T-helper 1 cell treated with Interleukin-12 subunit alpha and Interleukin-12 subunit beta and Interleukin-4 antibody, amounts not matched to agents 30 μg/mL and 1 μg/mL, for 36 hours (primary cell): ENCODE measurements at regions not wholly inside any gene's neighbourhood (a gene's known extent, or its start where the extent isn't known, plus 50 kb on each side); places are given as distances from the start of the nearest gene placed in this dataset.

Experiments used
- H3K27ac Mint-ChIP-seq: one replicate; pipeline ENCODE4 v1.8.0; 2021; ENCODE audit warnings: mild to moderate bottlenecking, mixed read lengths
- H3K27me3 Mint-ChIP-seq: one replicate; pipeline ENCODE4 v1.8.0; 2021; ENCODE audit warnings: low read depth, mixed read lengths
- H3K36me3 Mint-ChIP-seq: one replicate; pipeline ENCODE4 v1.8.0; 2021; ENCODE audit warnings: low read depth, mixed read lengths
- H3K4me1 Mint-ChIP-seq: one replicate; pipeline ENCODE4 v1.8.0; 2021; ENCODE audit warnings: low read depth, mixed read lengths
- H3K4me3 Mint-ChIP-seq: one replicate; pipeline ENCODE4 v1.8.0; 2021; ENCODE audit warnings: mild to moderate bottlenecking, moderate library complexity, mixed read lengths
- H3K9me3 Mint-ChIP-seq: one replicate; pipeline ENCODE4 v1.8.0; 2021; ENCODE audit warnings: mixed read lengths

- Mint-ChIP-seq H3K4me3 (no peak overlapping the region), H3K27me3 (peaks cover 31% of the 10 kb centered on the region), H3K27ac (no peak overlapping the region), H3K9me3 (no peaks in the 10 kb centered on the region), H3K36me3 (no peaks in the 10 kb centered on the region), H3K4me1 (peaks cover 14% of the 10 kb centered on the region)
Observed at GRCh38 chr2:173452416-173452815, 97.7 kb downstream of the CDCA7 start.

- Mint-ChIP-seq H3K9me3 (no peaks in the 10 kb centered on the region), H3K4me3 (no peak overlapping the region), H3K4me1 (no peaks in the 10 kb centered on the region), H3K36me3 (no peaks in the 10 kb centered on the region), H3K27ac (no peak overlapping the region), H3K27me3 (peaks cover 23% of the 10 kb centered on the region)
Observed at GRCh38 chr2:173456960-173457359, 102.3 kb downstream of the CDCA7 start.

GRCh38 chr2:173457366-173457765 lies 102.7 kb downstream of the CDCA7 start:
- Mint-ChIP-seq H3K9me3 (no peaks in the 10 kb centered on the region), H3K4me1 (no peaks in the 10 kb centered on the region), H3K36me3 (no peaks in the 10 kb centered on the region), H3K27me3 (peaks cover 27% of the 10 kb centered on the region), H3K27ac (no peak overlapping the region), H3K4me3 (no peak overlapping the region)

- no peaks in the 10 kb centered on the region for H3K36me3 Mint-ChIP-seq
- no peak overlapping the region for H3K4me3 Mint-ChIP-seq
- no peak overlapping the region for H3K27ac Mint-ChIP-seq
- H3K27me3 Mint-ChIP-seq = peaks cover 21% of the 10 kb centered on the region
- no peaks in the 10 kb centered on the region for H3K4me1 Mint-ChIP-seq
- H3K9me3 Mint-ChIP-seq = no peaks in the 10 kb centered on the region
Observed at GRCh38 chr2:173458991-173459780, 104.5 kb downstream of the CDCA7 start.

- H3K27ac Mint-ChIP-seq = no peak overlapping the region
- no peak overlapping the region for H3K4me3 Mint-ChIP-seq
- H3K27me3 Mint-ChIP-seq = peaks cover 18% of the 10 kb centered on the region
- no peaks in the 10 kb centered on the region for H3K4me1 Mint-ChIP-seq
- H3K9me3 Mint-ChIP-seq = no peaks in the 10 kb centered on the region
- H3K36me3 Mint-ChIP-seq = no peaks in the 10 kb centered on the region
Observed at GRCh38 chr2:173462892-173463840, 108.5 kb downstream of the CDCA7 start.

GRCh38 chr2:173463846-173464245 lies 109.2 kb downstream of the CDCA7 start:
- Mint-ChIP-seq H3K4me1 (no peaks in the 10 kb centered on the region), H3K36me3 (no peaks in the 10 kb centered on the region), H3K27me3 (peaks cover 18% of the 10 kb centered on the region), H3K9me3 (no peaks in the 10 kb centered on the region), H3K4me3 (no peak overlapping the region), H3K27ac (no peak overlapping the region)

GRCh38 chr2:173467751-173468150 lies 113.1 kb downstream of the CDCA7 start:
- Mint-ChIP-seq H3K27me3 (peaks cover 11% of the 10 kb centered on the region), H3K4me3 (no peak overlapping the region), H3K9me3 (no peaks in the 10 kb centered on the region), H3K27ac (no peak overlapping the region), H3K36me3 (no peaks in the 10 kb centered on the region), H3K4me1 (no peaks in the 10 kb centered on the region)

GRCh38 chr2:173468266-173468793 lies 113.7 kb downstream of the CDCA7 start:
- H3K27ac Mint-ChIP-seq = no peak overlapping the region
- no peaks in the 10 kb centered on the region for H3K36me3 Mint-ChIP-seq
- H3K4me3 Mint-ChIP-seq = no peak overlapping the region
- H3K27me3 Mint-ChIP-seq = peaks cover 6% of the 10 kb centered on the region
- H3K4me1 Mint-ChIP-seq = no peaks in the 10 kb centered on the region
- no peaks in the 10 kb centered on the region for H3K9me3 Mint-ChIP-seq

- H3K4me1 Mint-ChIP-seq = no peaks in the 10 kb centered on the region
- no peaks in the 10 kb centered on the region for H3K36me3 Mint-ChIP-seq
- H3K27me3 Mint-ChIP-seq = peaks cover 15% of the 10 kb centered on the region
- no peaks in the 10 kb centered on the region for H3K9me3 Mint-ChIP-seq
- H3K27ac Mint-ChIP-seq = no peak overlapping the region
- no peak overlapping the region for H3K4me3 Mint-ChIP-seq
Observed at GRCh38 chr2:173472112-173472511, 117.4 kb downstream of the CDCA7 start.

GRCh38 chr2:173483137-173483536 lies 128.5 kb downstream of the CDCA7 start:
- no peaks in the 10 kb centered on the region for H3K9me3 Mint-ChIP-seq
- H3K36me3 Mint-ChIP-seq = no peaks in the 10 kb centered on the region
- H3K4me1 Mint-ChIP-seq = no peaks in the 10 kb centered on the region

GRCh38 chr2:173488861-173489260 lies 134.2 kb downstream of the CDCA7 start:
- H3K27ac Mint-ChIP-seq = no peak overlapping the region
- H3K4me1 Mint-ChIP-seq = no peaks in the 10 kb centered on the region
- no peak overlapping the region for H3K4me3 Mint-ChIP-seq
- H3K36me3 Mint-ChIP-seq = no peaks in the 10 kb centered on the region
- H3K27me3 Mint-ChIP-seq = peaks cover 14% of the 10 kb centered on the region
- H3K9me3 Mint-ChIP-seq = no peaks in the 10 kb centered on the region

More at GRCh38 chr2:173483137-173483536, 128.5 kb downstream of the CDCA7 start:
- no peak overlapping the region for H3K4me3 Mint-ChIP-seq
- no peak overlapping the region for H3K27ac Mint-ChIP-seq
- peaks cover 8% of the 10 kb centered on the region for H3K27me3 Mint-ChIP-seq

- no peaks in the 10 kb centered on the region for H3K4me1 Mint-ChIP-seq
- no peak overlapping the region for H3K4me3 Mint-ChIP-seq
- no peak overlapping the region for H3K27ac Mint-ChIP-seq
- H3K27me3 Mint-ChIP-seq = peaks cover 17% of the 10 kb centered on the region
- H3K9me3 Mint-ChIP-seq = no peaks in the 10 kb centered on the region
- H3K36me3 Mint-ChIP-seq = no peaks in the 10 kb centered on the region
Observed at GRCh38 chr2:173491418-173491817, 136.7 kb downstream of the CDCA7 start.

- Mint-ChIP-seq H3K4me1 (no peaks in the 10 kb centered on the region), H3K36me3 (no peaks in the 10 kb centered on the region), H3K27me3 (peaks cover 7% of the 10 kb centered on the region), H3K9me3 (no peaks in the 10 kb centered on the region), H3K27ac (no peak overlapping the region), H3K4me3 (no peak overlapping the region)
Observed at GRCh38 chr2:173493874-173494273, 139.2 kb downstream of the CDCA7 start.

- Mint-ChIP-seq H3K27me3 (peaks cover 4% of the 10 kb centered on the region), H3K36me3 (no peaks in the 10 kb centered on the region), H3K4me3 (no peak overlapping the region), H3K4me1 (no peaks in the 10 kb centered on the region), H3K9me3 (peaks cover 9% of the 10 kb centered on the region), H3K27ac (no peak overlapping the region)
Observed at GRCh38 chr2:173496746-173497145, 142.1 kb downstream of the CDCA7 start.
